ENCODE measurements at regions not wholly inside any gene's neighbourhood (a gene's known extent, or its start where the extent isn't known, plus 50 kb on each side); places are given as distances from the start of the nearest gene placed in this dataset.
"Not testable (repeated sequence)": the region's sequence is repeated elsewhere in the genome, so short reads cannot be mapped to it uniquely, and the experiment has no call there.

DNA sequence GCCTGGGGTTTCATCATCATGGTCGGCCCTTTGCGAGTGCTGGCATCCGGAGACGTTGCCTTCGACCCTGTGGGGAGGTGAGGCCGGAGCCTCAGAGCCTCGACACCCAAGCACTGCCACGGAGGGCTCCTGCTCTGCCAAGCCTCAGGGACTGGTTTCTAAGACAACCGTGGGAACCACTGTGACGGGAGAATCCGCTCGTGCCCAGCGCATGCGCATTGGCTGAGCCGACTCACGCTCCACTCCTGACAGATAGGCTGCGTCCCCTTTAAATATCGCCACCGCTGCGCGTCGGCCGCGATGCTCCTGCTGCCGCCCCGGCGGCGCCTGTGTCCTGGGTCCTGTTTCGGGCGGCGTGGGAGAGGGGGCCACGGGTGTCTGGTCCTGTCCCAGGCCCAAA lies 690.6 kb upstream of the TPTE start:
- H3K27me3 Mint-ChIP-seq (ENCODE audit: unreplicated experiment): not testable (repeated sequence)

DNA sequence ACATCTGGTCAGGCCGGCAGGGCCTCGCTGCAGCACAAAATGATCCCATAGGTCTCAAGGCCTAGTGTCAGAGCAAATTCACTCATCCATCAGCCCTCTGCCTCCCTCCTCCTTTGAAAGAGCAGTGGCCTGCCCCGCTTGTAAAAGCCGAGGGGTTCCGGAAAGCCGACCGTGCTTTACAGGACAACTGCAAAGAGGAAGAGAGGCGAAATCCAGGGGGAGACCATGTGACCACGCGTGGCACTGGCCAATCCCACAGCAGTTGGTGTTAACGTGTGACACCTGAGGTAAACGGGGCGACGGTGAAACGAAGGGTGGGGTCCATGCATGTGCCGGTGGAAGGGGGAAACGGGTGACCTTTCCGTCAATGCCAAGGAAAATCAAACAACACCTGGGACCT lies 688.6 kb upstream of the TPTE start:
- not testable (repeated sequence) for H3K27ac Mint-ChIP-seq (ENCODE audit: unreplicated experiment); H3K4me3 Mint-ChIP-seq (ENCODE audit: unreplicated experiment); H3K27me3 Mint-ChIP-seq (ENCODE audit: unreplicated experiment); H3K9me3 Mint-ChIP-seq (ENCODE audit: unreplicated experiment); H3K4me1 Mint-ChIP-seq (ENCODE audit: unreplicated experiment); H3K36me3 Mint-ChIP-seq (ENCODE audit: unreplicated experiment)
- peak; percentile 96 for DNase-seq (ENCODE audit: extremely low spot score, unreplicated experiment)

More for the DNA sequence above, 690.6 kb upstream of the TPTE start:
- H3K4me1 Mint-ChIP-seq (ENCODE audit: unreplicated experiment); DNase-seq (ENCODE audit: extremely low spot score, unreplicated experiment); H3K36me3 Mint-ChIP-seq (ENCODE audit: unreplicated experiment); H3K27ac Mint-ChIP-seq (ENCODE audit: unreplicated experiment); H3K9me3 Mint-ChIP-seq (ENCODE audit: unreplicated experiment); H3K4me3 Mint-ChIP-seq (ENCODE audit: unreplicated experiment): not testable (repeated sequence)

DNA sequence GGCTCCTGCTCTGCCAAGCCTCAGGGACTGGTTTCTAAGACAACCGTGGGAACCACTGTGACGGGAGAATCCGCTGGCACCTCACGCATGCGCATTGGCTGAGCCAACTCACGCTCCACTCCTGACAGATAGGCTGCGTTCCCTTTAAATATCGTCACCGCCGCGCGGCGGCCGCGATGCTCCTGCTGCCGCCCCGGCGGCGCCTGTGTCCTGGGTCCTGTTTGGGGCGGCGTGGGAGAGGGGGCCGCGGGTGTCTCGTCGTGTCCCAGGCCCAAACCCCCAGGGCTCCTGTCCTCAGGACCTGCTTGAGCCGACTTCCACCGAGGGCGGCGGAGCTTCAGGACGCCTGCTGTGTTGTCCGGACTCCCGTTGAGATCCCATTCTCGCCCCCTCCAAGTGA lies 684.8 kb upstream of the TPTE start:
- not testable (repeated sequence) for H3K4me3 Mint-ChIP-seq (ENCODE audit: unreplicated experiment); H3K36me3 Mint-ChIP-seq (ENCODE audit: unreplicated experiment); H3K27me3 Mint-ChIP-seq (ENCODE audit: unreplicated experiment); DNase-seq (ENCODE audit: extremely low spot score, unreplicated experiment); H3K4me1 Mint-ChIP-seq (ENCODE audit: unreplicated experiment); H3K27ac Mint-ChIP-seq (ENCODE audit: unreplicated experiment)
- peaks cover 31% of the 10 kb centered on the region for H3K9me3 Mint-ChIP-seq (ENCODE audit: unreplicated experiment)

- not testable (repeated sequence) for H3K36me3 Mint-ChIP-seq (ENCODE audit: unreplicated experiment); H3K27ac Mint-ChIP-seq (ENCODE audit: unreplicated experiment); DNase-seq (ENCODE audit: extremely low spot score, unreplicated experiment); H3K4me1 Mint-ChIP-seq (ENCODE audit: unreplicated experiment); H3K4me3 Mint-ChIP-seq (ENCODE audit: unreplicated experiment); H3K27me3 Mint-ChIP-seq (ENCODE audit: unreplicated experiment)
- peaks cover 31% of the 10 kb centered on the region for H3K9me3 Mint-ChIP-seq (ENCODE audit: unreplicated experiment)
Measured at GRCh38 chr21:9837001-9837400, 684.4 kb upstream of the TPTE start.

DNA sequence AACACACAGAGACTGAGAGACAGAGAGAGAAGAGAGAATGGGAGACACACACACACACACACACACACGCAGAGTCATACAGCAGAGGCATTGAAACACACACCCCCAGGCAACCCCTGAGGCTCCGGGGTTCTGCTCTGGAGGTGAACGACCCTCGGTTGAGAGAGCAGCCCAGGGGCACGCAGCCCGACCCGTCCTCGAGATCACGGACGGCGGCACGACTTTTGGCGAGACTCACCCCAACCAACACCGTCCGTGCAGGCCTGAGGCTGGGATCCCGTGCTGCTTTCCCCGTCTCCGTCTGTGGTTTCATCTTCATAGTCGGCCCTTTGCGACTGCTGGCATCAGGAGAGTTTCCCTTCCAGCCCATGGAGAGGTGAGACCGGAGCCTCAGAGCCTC lies 683.9 kb upstream of the TPTE start:
- H3K27me3 Mint-ChIP-seq (ENCODE audit: unreplicated experiment); H3K36me3 Mint-ChIP-seq (ENCODE audit: unreplicated experiment); H3K4me3 Mint-ChIP-seq (ENCODE audit: unreplicated experiment); H3K4me1 Mint-ChIP-seq (ENCODE audit: unreplicated experiment); H3K27ac Mint-ChIP-seq (ENCODE audit: unreplicated experiment): not testable (repeated sequence)
- peaks cover 33% of the 10 kb centered on the region for H3K9me3 Mint-ChIP-seq (ENCODE audit: unreplicated experiment)
- peak; percentile 89 for DNase-seq (ENCODE audit: extremely low spot score, unreplicated experiment)

GRCh38 chr21:9837946-9838737 lies 683.2 kb upstream of the TPTE start:
- H3K27ac Mint-ChIP-seq (ENCODE audit: unreplicated experiment): no peak overlapping the region
- H3K4me1 Mint-ChIP-seq (ENCODE audit: unreplicated experiment): no peaks in the 10 kb centered on the region
- peaks cover 2% of the 10 kb centered on the region for H3K36me3 Mint-ChIP-seq (ENCODE audit: unreplicated experiment)
- DNase-seq (ENCODE audit: extremely low spot score, unreplicated experiment): peak; percentile 91
- no peak overlapping the region for H3K4me3 Mint-ChIP-seq (ENCODE audit: unreplicated experiment)
- TF ChIP-seq, protein P1, sequence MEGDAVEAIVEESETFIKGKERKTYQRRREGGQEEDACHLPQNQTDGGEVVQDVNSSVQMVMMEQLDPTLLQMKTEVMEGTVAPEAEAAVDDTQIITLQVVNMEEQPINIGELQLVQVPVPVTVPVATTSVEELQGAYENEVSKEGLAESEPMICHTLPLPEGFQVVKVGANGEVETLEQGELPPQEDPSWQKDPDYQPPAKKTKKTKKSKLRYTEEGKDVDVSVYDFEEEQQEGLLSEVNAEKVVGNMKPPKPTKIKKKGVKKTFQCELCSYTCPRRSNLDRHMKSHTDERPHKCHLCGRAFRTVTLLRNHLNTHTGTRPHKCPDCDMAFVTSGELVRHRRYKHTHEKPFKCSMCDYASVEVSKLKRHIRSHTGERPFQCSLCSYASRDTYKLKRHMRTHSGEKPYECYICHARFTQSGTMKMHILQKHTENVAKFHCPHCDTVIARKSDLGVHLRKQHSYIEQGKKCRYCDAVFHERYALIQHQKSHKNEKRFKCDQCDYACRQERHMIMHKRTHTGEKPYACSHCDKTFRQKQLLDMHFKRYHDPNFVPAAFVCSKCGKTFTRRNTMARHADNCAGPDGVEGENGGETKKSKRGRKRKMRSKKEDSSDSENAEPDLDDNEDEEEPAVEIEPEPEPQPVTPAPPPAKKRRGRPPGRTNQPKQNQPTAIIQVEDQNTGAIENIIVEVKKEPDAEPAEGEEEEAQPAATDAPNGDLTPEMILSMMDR (IDR thresholded peaks at IDR 0.05): no peak
- peaks cover 40% of the 10 kb centered on the region for H3K9me3 Mint-ChIP-seq (ENCODE audit: unreplicated experiment)
- H3K27me3 Mint-ChIP-seq (ENCODE audit: unreplicated experiment): no peaks in the 10 kb centered on the region

GRCh38 chr21:9838738-9839642 lies 682.4 kb upstream of the TPTE start:
- peak; percentile 93 for DNase-seq (ENCODE audit: extremely low spot score, unreplicated experiment)
- Mint-ChIP-seq H3K9me3 (ENCODE audit: unreplicated experiment) (peaks cover 45% of the 10 kb centered on the region), H3K4me3 (ENCODE audit: unreplicated experiment) (no peak overlapping the region), H3K27ac (ENCODE audit: unreplicated experiment) (no peak overlapping the region), H3K27me3 (ENCODE audit: unreplicated experiment) (no peaks in the 10 kb centered on the region), H3K4me1 (ENCODE audit: unreplicated experiment) (no peaks in the 10 kb centered on the region), H3K36me3 (ENCODE audit: unreplicated experiment) (peaks cover 2% of the 10 kb centered on the region)
- TF ChIP-seq, protein P1 (IDR thresholded peaks at IDR 0.05): no peak

GRCh38 chr21:9844106-9844505 lies 677.3 kb upstream of the TPTE start:
- DNase-seq (ENCODE audit: extremely low spot score, unreplicated experiment); H3K4me1 Mint-ChIP-seq (ENCODE audit: unreplicated experiment); H3K4me3 Mint-ChIP-seq (ENCODE audit: unreplicated experiment); H3K27me3 Mint-ChIP-seq (ENCODE audit: unreplicated experiment); H3K36me3 Mint-ChIP-seq (ENCODE audit: unreplicated experiment); H3K27ac Mint-ChIP-seq (ENCODE audit: unreplicated experiment): not testable (repeated sequence)
- peaks cover 41% of the 10 kb centered on the region for H3K9me3 Mint-ChIP-seq (ENCODE audit: unreplicated experiment)

DNA sequence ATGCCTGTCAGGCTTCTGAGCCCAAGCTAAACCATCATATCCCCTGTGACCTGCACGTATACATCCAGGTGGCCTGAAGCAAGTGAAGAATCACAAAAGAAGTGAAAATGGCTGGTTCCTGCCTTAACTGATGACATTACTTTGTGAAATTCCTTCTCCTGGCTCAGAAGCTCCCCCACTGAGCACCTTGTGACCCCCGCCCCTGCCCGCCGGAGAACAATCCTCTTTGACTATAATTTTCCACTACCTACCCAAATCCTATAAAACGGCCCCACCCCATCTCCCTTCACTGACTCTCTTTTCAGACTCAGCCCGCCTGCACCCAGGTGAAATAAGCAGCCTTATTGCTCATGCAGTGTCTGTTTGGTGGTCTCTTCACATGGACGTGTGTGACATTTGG lies 673.9 kb upstream of the TPTE start:
- H3K4me1 Mint-ChIP-seq (ENCODE audit: unreplicated experiment); H3K27ac Mint-ChIP-seq (ENCODE audit: unreplicated experiment); H3K36me3 Mint-ChIP-seq (ENCODE audit: unreplicated experiment); H3K4me3 Mint-ChIP-seq (ENCODE audit: unreplicated experiment); H3K27me3 Mint-ChIP-seq (ENCODE audit: unreplicated experiment); DNase-seq (ENCODE audit: extremely low spot score, unreplicated experiment): not testable (repeated sequence)
- peaks cover 17% of the 10 kb centered on the region for H3K9me3 Mint-ChIP-seq (ENCODE audit: unreplicated experiment)

GRCh38 chr21:9851166-9851565 lies 670.2 kb upstream of the TPTE start:
- not testable (repeated sequence) for H3K36me3 Mint-ChIP-seq (ENCODE audit: unreplicated experiment); H3K27ac Mint-ChIP-seq (ENCODE audit: unreplicated experiment); H3K27me3 Mint-ChIP-seq (ENCODE audit: unreplicated experiment); DNase-seq (ENCODE audit: extremely low spot score, unreplicated experiment); H3K4me3 Mint-ChIP-seq (ENCODE audit: unreplicated experiment); H3K4me1 Mint-ChIP-seq (ENCODE audit: unreplicated experiment); H3K9me3 Mint-ChIP-seq (ENCODE audit: unreplicated experiment)
